Kidney (tissue), 13 donors: ENCODE measurements at regions not wholly inside any gene's neighbourhood (a gene's known extent, or its start where the extent isn't known, plus 50 kb on each side); places are given as distances from the start of the nearest gene placed in this dataset.

Source experiments
- DNase-seq, 5 donors: peaks; one replicate each; pipeline ENCODE4 v3.0.0-alpha.2; 2013 to 2020
- FAIRE-seq: peaks from 2 replicates; lab custom pipeline; 2012; peaks lifted over from hg19 to GRCh38; lab: Jason Lieb, UNC
- H3K27ac ChIP-seq, 2 donors: one replicate each; pipeline ENCODE4 v1.7.0; 2013; ENCODE audit warnings: low read depth in 2 of 2, low read length in 2 of 2, inconsistent platforms in 1 of 2
- H3K27me3 ChIP-seq: one replicate; pipeline ENCODE4 v1.7.1; 2013; ENCODE audit warnings: low read length, inconsistent platforms; ENCODE audit not compliant: control insufficient read depth, insufficient read depth
- H3K36me3 ChIP-seq, 3 donors: one replicate each; pipeline versions ENCODE4 v1.7.0 to v1.7.1; 2013; ENCODE audit warnings: low read length in 3 of 3, control low read depth in 1 of 3, inconsistent platforms in 1 of 3; ENCODE audit not compliant: insufficient read depth in 3 of 3, control insufficient read depth in 2 of 3
- H3K4me1 ChIP-seq, 3 donors: one replicate each; pipeline versions ENCODE4 v1.7.0 to v1.7.1; 2013; ENCODE audit warnings: low read length in 3 of 3, inconsistent platforms in 1 of 3, low read depth in 1 of 3; ENCODE audit not compliant: control insufficient read depth in 2 of 3, insufficient read depth in 2 of 3
- H3K4me3 ChIP-seq, 3 donors: one replicate each; pipeline versions ENCODE4 v1.7.0 to v1.8.1; 2013; ENCODE audit warnings: low read length in 3 of 3, control low read depth in 1 of 3, inconsistent platforms in 1 of 3
- H3K9ac ChIP-seq, 3 donors: one replicate each; pipeline versions ENCODE4 v1.7.0 to v1.7.1; 2013; ENCODE audit warnings: low read length in 3 of 3, control low read depth in 1 of 3, inconsistent platforms in 1 of 3
- H3K9me3 ChIP-seq, 3 donors: one replicate each; pipeline versions ENCODE4 v1.7.0 to v1.7.1; 2013; ENCODE audit warnings: low read length in 3 of 3, control low read depth in 1 of 3, inconsistent platforms in 1 of 3; ENCODE audit not compliant: control insufficient read depth in 2 of 3, insufficient read depth in 1 of 3
- CTCF ChIP-seq: IDR thresholded peaks from 3 replicates; pipeline ENCODE4 v1.5.1; 2012; ENCODE audit warnings: mild to moderate bottlenecking, moderate library complexity, borderline replicate concordance; ENCODE audit not compliant: insufficient read depth; ENCODE audit errors: extremely low read depth
- intact Hi-C: fragments of 100-400 bp; cut with DNase I; formaldehyde crosslinking; loops from one replicate; pipeline ENCODE4 v1.11.1; 2022
- donor health status: control.
- donor health status: control.
- donor health status: control.
- donor health status: control.
- donor health status: control.
- donor health status: DM: yes; HTN: yes; CAD: no.
- donor health status: Normal renal cell carcinoma (clear cell type).

GRCh38 chr4:90039122-90039521 lies 88.1 kb upstream of the CCSER1 start:
- no peak for FAIRE-seq

GRCh38 chr4:90051999-90052398 lies 75.2 kb upstream of the CCSER1 start:
- FAIRE-seq = no peak
- H3K4me3 ChIP-seq = no peak overlapping the region
- TF ChIP-seq CTCF = no peak
- DNase-seq = no peak
- no peaks in the 10 kb centered on the region for H3K27me3 ChIP-seq
- intact Hi-C loops = no loop called here
- no peaks in the 10 kb centered on the region for H3K9me3 ChIP-seq
- H3K9ac ChIP-seq = no peak overlapping the region
- no peaks in the 10 kb centered on the region for H3K4me1 ChIP-seq
- no peaks in the 10 kb centered on the region for H3K36me3 ChIP-seq
- H3K27ac ChIP-seq = no peak overlapping the region

More at GRCh38 chr4:90039122-90039521, 88.1 kb upstream of the CCSER1 start:
- intact Hi-C loops = no loop called here
- no peaks in the 10 kb centered on the region for H3K36me3 ChIP-seq
- H3K27ac ChIP-seq = no peak overlapping the region
- H3K9ac ChIP-seq = no peak overlapping the region
- no peak for DNase-seq
- no peaks in the 10 kb centered on the region for H3K9me3 ChIP-seq
- H3K27me3 ChIP-seq = no peaks in the 10 kb centered on the region
- no peaks in the 10 kb centered on the region for H3K4me1 ChIP-seq
- no peak for TF ChIP-seq CTCF
- no peak overlapping the region for H3K4me3 ChIP-seq

GRCh38 chr4:90057091-90057490 lies 70.1 kb upstream of the CCSER1 start:
- Histone ChIP-seq H3K4me1 (no peaks in the 10 kb centered on the region), H3K9me3 (no peaks in the 10 kb centered on the region), H3K27ac (no peak overlapping the region), H3K36me3 (no peaks in the 10 kb centered on the region), H3K9ac (no peak overlapping the region), H3K4me3 (no peak overlapping the region), H3K27me3 (no peaks in the 10 kb centered on the region)
- intact Hi-C loops = no loop called here
- FAIRE-seq = no peak
- DNase-seq = no peak
- TF ChIP-seq CTCF = no peak

- intact Hi-C loops = no loop called here
- Histone ChIP-seq H3K27me3 (no peaks in the 10 kb centered on the region), H3K9me3 (no peaks in the 10 kb centered on the region), H3K27ac (no peak overlapping the region), H3K36me3 (no peaks in the 10 kb centered on the region), H3K4me1 (no peaks in the 10 kb centered on the region), H3K9ac (no peak overlapping the region), H3K4me3 (no peak overlapping the region)
- FAIRE-seq (no peak), DNase-seq (no peak)
- no peak for TF ChIP-seq CTCF
Measured at GRCh38 chr4:90060039-90060438, 67.2 kb upstream of the CCSER1 start.
